ENCODE measurements at regions not wholly inside any gene's neighbourhood (a gene's known extent, or its start where the extent isn't known, plus 50 kb on each side); places are given as distances from the start of the nearest gene placed in this dataset.

GRCh38 chr6:56713254-56713672 lies 70.6 kb upstream of the DST start:
- peak overlapping the region; percentile 46 to 76 for H3K27ac ChIP-seq
- intact Hi-C loops (cut with DNase I): loop anchor here (5.0 kb wide), 1 partner anchor 129 kb away; no protein-coding TSS in a partner anchor

GRCh38 chr6:56710967-56711366 lies 68.3 kb upstream of the DST start:
- no peak for DNase-seq (ENCODE audit: low spot score in 2 of 2)
- no peak overlapping the region for H3K27ac ChIP-seq
- H3K4me3 ChIP-seq: no peak overlapping the region
- no peak for TF ChIP-seq CTCF (IDR thresholded peaks at IDR 0.05)
- H3K27me3 ChIP-seq: no peaks in the 10 kb centered on the region
- H3K4me1 ChIP-seq: peaks cover 9 to 30% of the 10 kb centered on the region in 2 donors
- intact Hi-C loops (cut with DNase I): loop anchor here (5.0 kb wide), 1 partner anchor 131 kb away; no protein-coding TSS in a partner anchor
- no peaks in the 10 kb centered on the region for H3K9me3 ChIP-seq
- no peaks in the 10 kb centered on the region for H3K36me3 ChIP-seq

More at GRCh38 chr6:56713254-56713672, 70.6 kb upstream of the DST start:
- H3K9me3 ChIP-seq: no peaks in the 10 kb centered on the region
- no peak for TF ChIP-seq CTCF (IDR thresholded peaks at IDR 0.05)
- H3K4me3 ChIP-seq: no peak overlapping the region
- H3K36me3 ChIP-seq: no peaks in the 10 kb centered on the region
- H3K4me1 ChIP-seq: peaks cover 4 to 25% of the 10 kb centered on the region in 2 donors
- H3K27me3 ChIP-seq: no peaks in the 10 kb centered on the region
- peak in 1 of 2 donors; percentile 82 for DNase-seq (ENCODE audit: low spot score in 2 of 2)

- H3K4me1 ChIP-seq: peaks cover 9 to 18% of the 10 kb centered on the region in 2 donors
- intact Hi-C loops (cut with DNase I): loop anchor here (2.0 to 5.0 kb wide), 2 partner anchors 133 to 141 kb away; no protein-coding TSS in a partner anchor
- peak overlapping the region in 1 of 2 donors; percentile 69 for H3K27ac ChIP-seq
- H3K4me3 ChIP-seq: no peak overlapping the region
- TF ChIP-seq CTCF (IDR thresholded peaks at IDR 0.05): no peak
- no peaks in the 10 kb centered on the region for H3K27me3 ChIP-seq
- H3K9me3 ChIP-seq: no peaks in the 10 kb centered on the region
- DNase-seq (ENCODE audit: low spot score in 2 of 2): no peak
- no peaks in the 10 kb centered on the region for H3K36me3 ChIP-seq
Observed at GRCh38 chr6:56709650-56710049, 67.0 kb upstream of the DST start.

- H3K36me3 ChIP-seq: no peaks in the 10 kb centered on the region
- H3K4me1 ChIP-seq: peaks cover 9 to 11% of the 10 kb centered on the region in 2 donors
- H3K4me3 ChIP-seq: peak overlapping the region in 1 of 2 donors; percentile 16
- DNase-seq (ENCODE audit: low spot score in 2 of 2): no peak
- no peaks in the 10 kb centered on the region for H3K9me3 ChIP-seq
- peak overlapping the region; percentile 53 to 69 for H3K27ac ChIP-seq
- TF ChIP-seq CTCF (IDR thresholded peaks at IDR 0.05): peak; percentile 20 to 56 (median 44)
- no peaks in the 10 kb centered on the region for H3K27me3 ChIP-seq
- intact Hi-C loops (cut with DNase I): loop anchor here (2.0 kb wide), 1 partner anchor 142 kb away; no protein-coding TSS in a partner anchor
Observed at GRCh38 chr6:56708810-56709597, 66.3 kb upstream of the DST start.

- TF ChIP-seq CTCF (IDR thresholded peaks at IDR 0.05): no peak
- intact Hi-C loops (cut with DNase I): no loop called here
- H3K9me3 ChIP-seq: no peaks in the 10 kb centered on the region
- no peak overlapping the region for H3K4me3 ChIP-seq
- DNase-seq (ENCODE audit: low spot score in 2 of 2): no peak
- H3K27ac ChIP-seq: peak overlapping the region; percentile 53 to 69
- H3K36me3 ChIP-seq: no peaks in the 10 kb centered on the region
- peaks cover 5 to 6% of the 10 kb centered on the region in 2 donors for H3K4me1 ChIP-seq
- no peaks in the 10 kb centered on the region for H3K27me3 ChIP-seq
Observed at GRCh38 chr6:56706981-56707726, 64.5 kb upstream of the DST start.

All from ascending aorta (tissue), 2 donors.